ENCODE measurements at regions not wholly inside any gene's neighbourhood (a gene's known extent, or its start where the extent isn't known, plus 50 kb on each side); places are given as distances from the start of the nearest gene placed in this dataset.

DNA sequence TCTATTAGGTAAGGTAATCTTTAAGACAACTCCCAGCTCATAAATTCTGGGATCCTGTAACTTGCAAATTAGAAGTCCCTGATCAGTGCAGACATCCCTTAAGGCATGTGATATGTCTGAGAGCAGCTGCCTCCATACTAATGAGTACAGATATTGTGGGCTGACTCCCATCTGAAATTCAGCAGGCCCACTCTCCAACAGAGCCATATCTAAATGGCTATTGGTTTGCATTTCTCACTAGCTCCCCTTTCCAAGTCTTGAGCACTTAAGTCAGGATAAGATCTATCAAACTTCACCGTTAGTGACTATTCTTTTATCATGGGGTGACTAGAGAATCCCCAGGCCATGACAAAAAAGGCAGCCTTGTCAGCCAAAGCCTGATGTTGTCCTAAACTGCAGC, 785.4 kb downstream of the IPMK start:
- FAIRE-seq, result no peak
- RAD21 ChIA-PET (ENCODE audit: unreplicated experiment), result no interaction called here

DNA sequence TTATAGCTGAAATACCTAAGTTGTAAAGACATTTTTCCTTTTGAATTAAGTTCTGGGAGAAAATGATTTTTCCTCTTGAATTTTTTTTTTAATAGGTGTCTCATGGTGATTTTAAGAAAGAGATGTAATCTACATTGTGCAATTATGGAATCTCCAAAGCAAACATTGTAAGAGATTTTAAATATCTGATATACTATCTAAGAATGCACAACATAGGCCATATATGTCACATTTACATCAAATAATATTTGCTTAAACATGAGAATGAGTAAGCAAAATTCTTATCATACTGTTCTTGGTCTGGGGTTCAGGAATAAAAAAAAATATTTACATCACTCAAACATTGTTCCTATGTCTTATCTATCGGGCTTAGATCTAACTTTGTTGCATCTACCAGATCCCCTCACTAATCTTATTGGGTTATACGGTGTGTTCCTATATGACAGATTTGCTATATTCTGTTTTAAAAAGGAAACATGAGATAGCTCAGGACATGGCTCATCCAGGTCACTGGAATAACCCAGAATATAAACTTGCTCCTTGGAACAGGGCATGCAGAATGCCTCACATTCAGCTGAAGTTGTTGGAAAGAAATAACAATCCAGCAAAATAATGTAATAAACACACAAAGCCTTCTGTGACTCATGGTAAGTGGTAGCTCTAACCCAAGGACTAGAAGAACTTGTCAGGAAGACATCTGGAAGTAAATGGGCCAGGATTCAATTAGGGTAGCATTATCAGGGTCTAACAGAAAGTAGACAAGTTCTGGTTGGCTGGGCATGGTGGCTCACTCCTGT, 794.7 kb downstream of the IPMK start:
- in situ Hi-C loops (cut with MboI), result no loop called here
- Histone ChIP-seq H2AFZ (ENCODE audit: control insufficient read depth, low read depth, low read length) (no peak overlapping the region), H3K36me3 (ENCODE audit: control insufficient read depth in 2 of 2, insufficient read depth in 2 of 2, low read length in 1 of 2) (no peaks in the 10 kb centered on the region)
- no peak for TF ChIP-seq CHD2 (IDR thresholded peaks at IDR 0.05; ENCODE audit: borderline replicate concordance, low read depth, low read length)
- no peak for TF ChIP-seq MYB (IDR thresholded peaks at IDR 0.05; ENCODE audit: borderline replicate concordance, low read depth, low read length)
- no peak for TF ChIP-seq SIX5 (IDR thresholded peaks at IDR 0.05; ENCODE audit: low read depth, low read length, severe bottlenecking)
- TF ChIP-seq, protein P1, sequence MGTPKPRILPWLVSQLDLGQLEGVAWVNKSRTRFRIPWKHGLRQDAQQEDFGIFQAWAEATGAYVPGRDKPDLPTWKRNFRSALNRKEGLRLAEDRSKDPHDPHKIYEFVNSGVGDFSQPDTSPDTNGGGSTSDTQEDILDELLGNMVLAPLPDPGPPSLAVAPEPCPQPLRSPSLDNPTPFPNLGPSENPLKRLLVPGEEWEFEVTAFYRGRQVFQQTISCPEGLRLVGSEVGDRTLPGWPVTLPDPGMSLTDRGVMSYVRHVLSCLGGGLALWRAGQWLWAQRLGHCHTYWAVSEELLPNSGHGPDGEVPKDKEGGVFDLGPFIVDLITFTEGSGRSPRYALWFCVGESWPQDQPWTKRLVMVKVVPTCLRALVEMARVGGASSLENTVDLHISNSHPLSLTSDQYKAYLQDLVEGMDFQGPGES (IDR thresholded peaks at IDR 0.05), result no peak
- no peak for TF ChIP-seq BMI1 (IDR thresholded peaks at IDR 0.05; ENCODE audit: borderline replicate concordance)
- TF ChIP-seq ZNF207 (IDR thresholded peaks at IDR 0.05; ENCODE audit: borderline replicate concordance), result no peak
- no peak for TF ChIP-seq RCOR1 (conservative IDR thresholded peaks at IDR 0.05; ENCODE audit: low read depth, low read length)
- TF ChIP-seq, protein P2, sequence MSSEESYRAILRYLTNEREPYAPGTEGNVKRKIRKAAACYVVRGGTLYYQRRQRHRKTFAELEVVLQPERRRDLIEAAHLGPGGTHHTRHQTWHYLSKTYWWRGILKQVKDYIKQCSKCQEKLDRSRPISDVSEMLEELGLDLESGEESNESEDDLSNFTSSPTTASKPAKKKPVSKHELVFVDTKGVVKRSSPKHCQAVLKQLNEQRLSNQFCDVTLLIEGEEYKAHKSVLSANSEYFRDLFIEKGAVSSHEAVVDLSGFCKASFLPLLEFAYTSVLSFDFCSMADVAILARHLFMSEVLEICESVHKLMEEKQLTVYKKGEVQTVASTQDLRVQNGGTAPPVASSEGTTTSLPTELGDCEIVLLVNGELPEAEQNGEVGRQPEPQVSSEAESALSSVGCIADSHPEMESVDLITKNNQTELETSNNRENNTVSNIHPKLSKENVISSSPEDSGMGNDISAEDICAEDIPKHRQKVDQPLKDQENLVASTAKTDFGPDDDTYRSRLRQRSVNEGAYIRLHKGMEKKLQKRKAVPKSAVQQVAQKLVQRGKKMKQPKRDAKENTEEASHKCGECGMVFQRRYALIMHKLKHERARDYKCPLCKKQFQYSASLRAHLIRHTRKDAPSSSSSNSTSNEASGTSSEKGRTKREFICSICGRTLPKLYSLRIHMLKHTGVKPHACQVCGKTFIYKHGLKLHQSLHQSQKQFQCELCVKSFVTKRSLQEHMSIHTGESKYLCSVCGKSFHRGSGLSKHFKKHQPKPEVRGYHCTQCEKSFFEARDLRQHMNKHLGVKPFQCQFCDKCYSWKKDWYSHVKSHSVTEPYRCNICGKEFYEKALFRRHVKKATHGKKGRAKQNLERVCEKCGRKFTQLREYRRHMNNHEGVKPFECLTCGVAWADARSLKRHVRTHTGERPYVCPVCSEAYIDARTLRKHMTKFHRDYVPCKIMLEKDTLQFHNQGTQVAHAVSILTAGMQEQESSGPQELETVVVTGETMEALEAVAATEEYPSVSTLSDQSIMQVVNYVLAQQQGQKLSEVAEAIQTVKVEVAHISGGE (CRISPR knock-in tag; IDR thresholded peaks at IDR 0.05), result no peak
- TF ChIP-seq FOXM1 (IDR thresholded peaks at IDR 0.05; ENCODE audit: low read depth, low read length), result no peak
- TF ChIP-seq KDM1A (IDR thresholded peaks at IDR 0.05; ENCODE audit: borderline replicate concordance), result no peak
- TF ChIP-seq HCFC1 (IDR thresholded peaks at IDR 0.05; ENCODE audit: low read length), result no peak

More for the DNA sequence above, 785.4 kb downstream of the IPMK start:
- no peak overlapping the region for H3K4me2 ChIP-seq (ENCODE audit: control insufficient read depth, insufficient read depth)
- no TSS peak for BruUV-seq (replicated peaks)
- 0% methylated on average over 1 of the region's 1 CpG for WGBS (ENCODE audit: insufficient coverage, insufficient replicate concordance, low lambda C conversion rate, missing lambda C conversion rate)
- in situ Hi-C loops (cut with MboI), result no loop called here
- TF ChIP-seq JUND (IDR thresholded peaks at IDR 0.05; ENCODE audit: low read depth, low read length) (no peak), ZNF622 (IDR thresholded peaks at IDR 0.05) (no peak), EGR1 (IDR thresholded peaks at IDR 0.05; ENCODE audit: borderline replicate concordance in 1 of 2, low read depth in 2 of 2, low read length in 2 of 2) (no peak)
- H3K79me2 ChIP-seq (ENCODE audit: control insufficient read depth, insufficient read depth, low read length), result no peaks in the 10 kb centered on the region
- no peaks in the 10 kb centered on the region for H3K4me1 ChIP-seq (ENCODE audit: control insufficient read depth, insufficient read depth, low read length)
- H3K9ac ChIP-seq (ENCODE audit: control insufficient read depth, insufficient read depth, low read length), result no peak overlapping the region
- no peaks in the 10 kb centered on the region for H3K9me3 ChIP-seq (replicated peaks; ENCODE audit: control insufficient read depth, insufficient read depth, low read length)
- POLR2A ChIA-PET, result no interaction called here
- no peak overlapping the region for H3K4me3 ChIP-seq
- H2AFZ ChIP-seq (ENCODE audit: control insufficient read depth, low read depth, low read length), result no peak overlapping the region
- no peaks in the 10 kb centered on the region for H3K27me3 ChIP-seq (replicated peaks in 1 of 2; ENCODE audit: control insufficient read depth in 2 of 2, insufficient read depth in 2 of 2, low read length in 1 of 2)
- CTCF ChIA-PET, result no interaction called here
- no peak for ATAC-seq
- intact Hi-C loops (cut with micrococcal nuclease; ENCODE audit: unreplicated experiment), result no loop called here
- SMC1A ChIA-PET (ENCODE audit: uncharacterized antibody, unreplicated experiment), result interaction anchor here (1.2 kb wide), 1 partner anchor 12 kb away, joined by 3 read pairs; no protein-coding TSS in a partner anchor
- no peaks in the 10 kb centered on the region for H4K20me1 ChIP-seq (ENCODE audit: control insufficient read depth, insufficient read depth)
- no peak for DNase-seq (ENCODE audit: low read depth, low spot score)
- H3K27ac ChIP-seq (ENCODE audit: control insufficient read depth, insufficient read depth), result no peak overlapping the region
- no peaks in the 10 kb centered on the region for H3K36me3 ChIP-seq (ENCODE audit: control insufficient read depth in 2 of 2, insufficient read depth in 2 of 2, low read length in 1 of 2)

More for the DNA sequence above, 794.7 kb downstream of the IPMK start:
- SMC1A ChIA-PET (ENCODE audit: uncharacterized antibody, unreplicated experiment), result interaction anchor here (1.0 kb wide), 1 partner anchor 114 kb away, joined by 3 read pairs; no protein-coding TSS in a partner anchor
- no peaks in the 10 kb centered on the region for H3K9me3 ChIP-seq (replicated peaks; ENCODE audit: control insufficient read depth, insufficient read depth, low read length)
- intact Hi-C loops (cut with micrococcal nuclease; ENCODE audit: unreplicated experiment), result no loop called here
- ATAC-seq (no peak), FAIRE-seq (no peak), DNase-seq (ENCODE audit: low read depth, low spot score) (no peak)
- RAD21 ChIA-PET (ENCODE audit: unreplicated experiment), result interaction anchor here (0.8 kb wide), 1 partner anchor 185 kb away, joined by 3 read pairs; no protein-coding TSS in a partner anchor
- no TSS peak for BruUV-seq (replicated peaks)
- no peaks in the 10 kb centered on the region for H3K4me1 ChIP-seq (ENCODE audit: control insufficient read depth, insufficient read depth, low read length)
- CTCF ChIA-PET, result no interaction called here
- POLR2A ChIA-PET, result no interaction called here
- no peaks in the 10 kb centered on the region for H4K20me1 ChIP-seq (ENCODE audit: control insufficient read depth, insufficient read depth)
- H3K9ac ChIP-seq (ENCODE audit: control insufficient read depth, insufficient read depth, low read length), result no peak overlapping the region
- H3K27me3 ChIP-seq (replicated peaks in 1 of 2; ENCODE audit: control insufficient read depth in 2 of 2, insufficient read depth in 2 of 2, low read length in 1 of 2), result no peaks in the 10 kb centered on the region
- WGBS (ENCODE audit: insufficient coverage, insufficient replicate concordance, low lambda C conversion rate, missing lambda C conversion rate), result 72% methylated on average over 2 of the region's 2 CpGs
- no peak overlapping the region for H3K4me2 ChIP-seq (ENCODE audit: control insufficient read depth, insufficient read depth)
- no peak overlapping the region for H3K27ac ChIP-seq (ENCODE audit: control insufficient read depth, insufficient read depth)
- H3K4me3 ChIP-seq, result no peak overlapping the region
- no peaks in the 10 kb centered on the region for H3K79me2 ChIP-seq (ENCODE audit: control insufficient read depth, insufficient read depth, low read length)

Measured in GM12878 (cell line).